HUES48 (cell line): ENCODE measurements at regions not wholly inside any gene's neighbourhood (a gene's known extent, or its start where the extent isn't known, plus 50 kb on each side); places are given as distances from the start of the nearest gene placed in this dataset.

Source experiments
- H3K27ac ChIP-seq: one replicate; pipeline ENCODE4 v1.7.0; 2013; ENCODE audit warnings: low read depth, low read length, inconsistent platforms
- H3K27me3 ChIP-seq: 2 replicates; pipeline ENCODE4 v1.6.1; 2013; ENCODE audit warnings: mild to moderate bottlenecking, low read length; ENCODE audit not compliant: control insufficient read depth, insufficient read depth
- H3K36me3 ChIP-seq: 2 replicates; pipeline ENCODE4 v1.6.1; 2013; ENCODE audit warnings: low read length; ENCODE audit not compliant: control insufficient read depth, insufficient read depth
- H3K4me1 ChIP-seq: 2 replicates; pipeline ENCODE4 v1.6.1; 2013; ENCODE audit warnings: mild to moderate bottlenecking, low read length; ENCODE audit not compliant: control insufficient read depth, insufficient read depth
- H3K4me3 ChIP-seq: 2 replicates; pipeline ENCODE4 v1.5.1; 2013; ENCODE audit warnings: mild to moderate bottlenecking, low read depth, low read length
- H3K9ac ChIP-seq: 2 replicates; pipeline ENCODE4 v1.6.1; 2013; ENCODE audit warnings: mild to moderate bottlenecking, low read depth, low read length, moderate library complexity
- H3K9me3 ChIP-seq: 2 replicates; pipeline ENCODE4 v1.6.1; 2013; ENCODE audit warnings: low read length; ENCODE audit not compliant: control insufficient read depth, insufficient read depth

- H3K9ac ChIP-seq: no peak overlapping the region
- H3K36me3 ChIP-seq: no peaks in the 10 kb centered on the region
- no peaks in the 10 kb centered on the region for H3K4me1 ChIP-seq
- H3K27ac ChIP-seq: no peak overlapping the region
- no peak overlapping the region for H3K4me3 ChIP-seq
- no peaks in the 10 kb centered on the region for H3K9me3 ChIP-seq
- H3K27me3 ChIP-seq: peaks cover 7% of the 10 kb centered on the region; the same call in 1 of the 2 replicates
Observed at GRCh38 chr18:47411159-47411558, 159.7 kb upstream of the SKOR2 start.

- Histone ChIP-seq H3K9ac (no peak overlapping the region), H3K36me3 (no peaks in the 10 kb centered on the region), H3K4me3 (no peak overlapping the region), H3K27me3 (no peaks in the 10 kb centered on the region), H3K4me1 (peaks cover 4% of the 10 kb centered on the region; the same call in 1 of the 2 replicates), H3K27ac (no peak overlapping the region), H3K9me3 (no peaks in the 10 kb centered on the region)
Observed at GRCh38 chr18:47410139-47410538, 158.7 kb upstream of the SKOR2 start.

GRCh38 chr18:47409519-47409918 is 158.1 kb upstream of the SKOR2 start:
- H3K9ac ChIP-seq: no peak overlapping the region
- H3K27ac ChIP-seq: no peak overlapping the region
- H3K4me1 ChIP-seq: peaks cover 10% of the 10 kb centered on the region
- no peaks in the 10 kb centered on the region for H3K36me3 ChIP-seq
- H3K9me3 ChIP-seq: no peaks in the 10 kb centered on the region
- H3K4me3 ChIP-seq: no peak overlapping the region
- H3K27me3 ChIP-seq: no peaks in the 10 kb centered on the region

GRCh38 chr18:47407736-47408135 is 156.3 kb upstream of the SKOR2 start:
- H3K27ac ChIP-seq: no peak overlapping the region
- H3K9me3 ChIP-seq: no peaks in the 10 kb centered on the region
- H3K27me3 ChIP-seq: no peaks in the 10 kb centered on the region
- H3K36me3 ChIP-seq: no peaks in the 10 kb centered on the region
- no peak overlapping the region for H3K4me3 ChIP-seq
- H3K9ac ChIP-seq: no peak overlapping the region
- peaks cover 15% of the 10 kb centered on the region for H3K4me1 ChIP-seq

GRCh38 chr18:47404845-47405244 is 153.4 kb upstream of the SKOR2 start:
- no peaks in the 10 kb centered on the region for H3K27me3 ChIP-seq
- H3K36me3 ChIP-seq: no peaks in the 10 kb centered on the region
- no peak overlapping the region for H3K27ac ChIP-seq
- peaks cover 15% of the 10 kb centered on the region for H3K4me1 ChIP-seq
- no peak overlapping the region for H3K9ac ChIP-seq
- peak overlapping the region; percentile 29; the same call in 1 of the 2 replicates for H3K4me3 ChIP-seq
- no peaks in the 10 kb centered on the region for H3K9me3 ChIP-seq

- no peak overlapping the region for H3K27ac ChIP-seq
- H3K4me3 ChIP-seq: no peak overlapping the region
- no peaks in the 10 kb centered on the region for H3K36me3 ChIP-seq
- no peak overlapping the region for H3K9ac ChIP-seq
- no peaks in the 10 kb centered on the region for H3K9me3 ChIP-seq
- H3K27me3 ChIP-seq: no peaks in the 10 kb centered on the region
- peaks cover 15% of the 10 kb centered on the region for H3K4me1 ChIP-seq
Observed at GRCh38 chr18:47403949-47404348, 152.5 kb upstream of the SKOR2 start.

- H3K9ac ChIP-seq: no peak overlapping the region
- no peaks in the 10 kb centered on the region for H3K36me3 ChIP-seq
- no peak overlapping the region for H3K27ac ChIP-seq
- H3K27me3 ChIP-seq: no peaks in the 10 kb centered on the region
- no peaks in the 10 kb centered on the region for H3K9me3 ChIP-seq
- no peak overlapping the region for H3K4me3 ChIP-seq
- peaks cover 15% of the 10 kb centered on the region for H3K4me1 ChIP-seq
Observed at GRCh38 chr18:47403317-47403716, 151.9 kb upstream of the SKOR2 start.

GRCh38 chr18:47399475-47399874 is 148.0 kb upstream of the SKOR2 start:
- H3K27me3 ChIP-seq: no peaks in the 10 kb centered on the region
- no peaks in the 10 kb centered on the region for H3K36me3 ChIP-seq
- no peak overlapping the region for H3K4me3 ChIP-seq
- H3K4me1 ChIP-seq: peaks cover 5% of the 10 kb centered on the region
- no peak overlapping the region for H3K27ac ChIP-seq
- H3K9ac ChIP-seq: no peak overlapping the region
- 0 out of 2 replicates have a peak, but pooled peaks cover 3% of the 10 kb centered on the region for H3K9me3 ChIP-seq

GRCh38 chr18:47397671-47398319 is 146.3 kb upstream of the SKOR2 start:
- H3K4me1 ChIP-seq: no peaks in the 10 kb centered on the region
- no peak overlapping the region for H3K9ac ChIP-seq
- H3K36me3 ChIP-seq: no peaks in the 10 kb centered on the region
- H3K27me3 ChIP-seq: no peaks in the 10 kb centered on the region
- no peak overlapping the region for H3K27ac ChIP-seq
- H3K9me3 ChIP-seq: 0 out of 2 replicates have a peak, but pooled peaks cover 3% of the 10 kb centered on the region
- no peak overlapping the region for H3K4me3 ChIP-seq

GRCh38 chr18:47391665-47392064 is 140.2 kb upstream of the SKOR2 start:
- no peaks in the 10 kb centered on the region for H3K9me3 ChIP-seq
- H3K27ac ChIP-seq: no peak overlapping the region
- H3K36me3 ChIP-seq: no peaks in the 10 kb centered on the region

GRCh38 chr18:47390410-47391024 is 139.1 kb upstream of the SKOR2 start:
- Histone ChIP-seq H3K27ac (no peak overlapping the region), H3K27me3 (no peaks in the 10 kb centered on the region), H3K36me3 (no peaks in the 10 kb centered on the region), H3K4me3 (no peak overlapping the region), H3K4me1 (no peaks in the 10 kb centered on the region), H3K9ac (no peak overlapping the region), H3K9me3 (no peaks in the 10 kb centered on the region)

More at GRCh38 chr18:47391665-47392064, 140.2 kb upstream of the SKOR2 start:
- H3K27me3 ChIP-seq: no peaks in the 10 kb centered on the region
- H3K9ac ChIP-seq: no peak overlapping the region
- no peak overlapping the region for H3K4me3 ChIP-seq
- no peaks in the 10 kb centered on the region for H3K4me1 ChIP-seq
